ENCODE measurements at regions not wholly inside any gene's neighbourhood (a gene's known extent, or its start where the extent isn't known, plus 50 kb on each side); places are given as distances from the start of the nearest gene placed in this dataset.

GRCh38 chr2:217096474-217097225 lies 236.8 kb upstream of the TNP1 start:
- Mint-ChIP-seq H3K36me3 (no peaks in the 10 kb centered on the region), H3K4me1 (peaks cover 0 to 4% (median 0%) of the 10 kb centered on the region in 3 donors), H3K27ac (no peak overlapping the region), H3K9me3 (peaks cover 0 to 5% (median 0%) of the 10 kb centered on the region in 7 donors), H3K4me3 (no peak overlapping the region), H3K27me3 (peaks cover 0 to 9% (median 0%) of the 10 kb centered on the region in 3 donors)
- DNase-seq (no peak), ATAC-seq (ENCODE audit: low read depth in 2 of 2) (no peak)

- ATAC-seq (ENCODE audit: low read depth in 2 of 2), result no peak
- Mint-ChIP-seq H3K4me3 (no peak overlapping the region), H3K36me3 (no peaks in the 10 kb centered on the region), H3K27me3 (peaks cover 0 to 8% (median 5%) of the 10 kb centered on the region in 3 donors), H3K4me1 (peaks cover 0 to 8% (median 2%) of the 10 kb centered on the region in 3 donors), H3K9me3 (peaks cover 0 to 5% (median 0%) of the 10 kb centered on the region in 7 donors), H3K27ac (no peak overlapping the region)
- no peak for DNase-seq
These were observed 235.8 kb upstream of the TNP1 start for GRCh38 chr2:217095511-217096205.

- H3K4me3 Mint-ChIP-seq, result no peak overlapping the region
- H3K4me1 Mint-ChIP-seq, result peaks cover 6 to 16% (median 11%) of the 10 kb centered on the region in 3 donors
- no peak for ATAC-seq (ENCODE audit: low read depth in 2 of 2)
- no peak overlapping the region for H3K27ac Mint-ChIP-seq
- peaks cover 0 to 8% (median 0%) of the 10 kb centered on the region in 3 donors for H3K27me3 Mint-ChIP-seq
- DNase-seq, result no peak
- H3K9me3 Mint-ChIP-seq, result peaks cover 0 to 5% (median 0%) of the 10 kb centered on the region in 7 donors
- no peaks in the 10 kb centered on the region for H3K36me3 Mint-ChIP-seq
These were observed 233.0 kb upstream of the TNP1 start for GRCh38 chr2:217092710-217093379.

- H3K9me3 Mint-ChIP-seq, result peaks cover 0 to 5% (median 0%) of the 10 kb centered on the region in 7 donors
These were observed 231.7 kb upstream of the TNP1 start for GRCh38 chr2:217091531-217091930.

GRCh38 chr2:217090884-217091283 lies 231.0 kb upstream of the TNP1 start:
- no peaks in the 10 kb centered on the region for H3K36me3 Mint-ChIP-seq
- DNase-seq, result no peak
- H3K9me3 Mint-ChIP-seq, result peaks cover 0 to 5% (median 0%) of the 10 kb centered on the region in 7 donors
- peaks cover 6 to 16% (median 11%) of the 10 kb centered on the region in 3 donors for H3K4me1 Mint-ChIP-seq
- no peak overlapping the region for H3K27ac Mint-ChIP-seq
- H3K27me3 Mint-ChIP-seq, result peaks cover 0 to 8% (median 4%) of the 10 kb centered on the region in 3 donors
- no peak for ATAC-seq (ENCODE audit: low read depth in 2 of 2)
- H3K4me3 Mint-ChIP-seq, result no peak overlapping the region

More at GRCh38 chr2:217091531-217091930, 231.7 kb upstream of the TNP1 start:
- H3K27me3 Mint-ChIP-seq, result peaks cover 0 to 8% (median 0%) of the 10 kb centered on the region in 3 donors
- H3K4me3 Mint-ChIP-seq, result no peak overlapping the region
- peaks cover 6 to 16% (median 11%) of the 10 kb centered on the region in 3 donors for H3K4me1 Mint-ChIP-seq
- no peaks in the 10 kb centered on the region for H3K36me3 Mint-ChIP-seq
- no peak overlapping the region for H3K27ac Mint-ChIP-seq
- ATAC-seq (ENCODE audit: low read depth in 2 of 2) (no peak), DNase-seq (no peak)

- ATAC-seq (ENCODE audit: low read depth in 2 of 2) (peak; percentile 50 to 61), DNase-seq (peak; percentile 19)
- H3K4me1 Mint-ChIP-seq, result peaks cover 6 to 12% (median 11%) of the 10 kb centered on the region in 3 donors
- peaks cover 0 to 12% (median 8%) of the 10 kb centered on the region in 3 donors for H3K27me3 Mint-ChIP-seq
- peak overlapping the region in 2 of 6 donors; percentile 16 to 37 for H3K27ac Mint-ChIP-seq
- H3K36me3 Mint-ChIP-seq, result no peaks in the 10 kb centered on the region
- peak overlapping the region in 5 of 8 donors; percentile 3 to 70 (median 42) for H3K4me3 Mint-ChIP-seq
- peaks cover 0 to 5% (median 0%) of the 10 kb centered on the region in 7 donors for H3K9me3 Mint-ChIP-seq
These were observed 230.2 kb upstream of the TNP1 start for GRCh38 chr2:217090024-217090473.

GRCh38 chr2:217086718-217087117 lies 226.9 kb upstream of the TNP1 start:
- no peak for ATAC-seq (ENCODE audit: low read depth in 2 of 2)
- Mint-ChIP-seq H3K27me3 (peaks cover 0 to 19% (median 13%) of the 10 kb centered on the region in 3 donors), H3K4me3 (no peak overlapping the region), H3K36me3 (no peaks in the 10 kb centered on the region), H3K9me3 (peaks cover 0 to 5% (median 0%) of the 10 kb centered on the region in 7 donors), H3K27ac (peak overlapping the region in 2 of 6 donors; percentile 29 to 64), H3K4me1 (peaks cover 6 to 12% (median 11%) of the 10 kb centered on the region in 3 donors)
- DNase-seq, result no peak

GRCh38 chr2:217086038-217086522 lies 226.2 kb upstream of the TNP1 start:
- H3K9me3 Mint-ChIP-seq, result peaks cover 0 to 1% (median 0%) of the 10 kb centered on the region in 7 donors
- no peak overlapping the region for H3K27ac Mint-ChIP-seq
- ATAC-seq (ENCODE audit: low read depth in 2 of 2), result no peak
- peaks cover 6 to 11% (median 8%) of the 10 kb centered on the region in 3 donors for H3K4me1 Mint-ChIP-seq
- no peaks in the 10 kb centered on the region for H3K36me3 Mint-ChIP-seq
- DNase-seq, result no peak
- H3K4me3 Mint-ChIP-seq, result no peak overlapping the region
- H3K27me3 Mint-ChIP-seq, result peaks cover 0 to 18% (median 14%) of the 10 kb centered on the region in 3 donors

- Mint-ChIP-seq H3K4me3 (no peak overlapping the region), H3K9me3 (no peaks in the 10 kb centered on the region), H3K27me3 (peaks cover 0 to 18% (median 11%) of the 10 kb centered on the region in 3 donors), H3K4me1 (peaks cover 6 to 8% (median 7%) of the 10 kb centered on the region in 3 donors), H3K27ac (peak overlapping the region in 1 of 6 donors; percentile 21), H3K36me3 (no peaks in the 10 kb centered on the region)
- ATAC-seq (ENCODE audit: low read depth in 2 of 2) (no peak), DNase-seq (no peak)
These were observed 225.7 kb upstream of the TNP1 start for GRCh38 chr2:217085543-217085942.

GRCh38 chr2:217081799-217082198 lies 221.9 kb upstream of the TNP1 start:
- H3K36me3 Mint-ChIP-seq, result no peaks in the 10 kb centered on the region
- H3K27ac Mint-ChIP-seq, result no peak overlapping the region
- DNase-seq (no peak), ATAC-seq (ENCODE audit: low read depth in 2 of 2) (no peak)
- H3K4me3 Mint-ChIP-seq, result no peak overlapping the region
- H3K9me3 Mint-ChIP-seq, result no peaks in the 10 kb centered on the region
- peaks cover 0 to 18% (median 11%) of the 10 kb centered on the region in 3 donors for H3K27me3 Mint-ChIP-seq
- no peaks in the 10 kb centered on the region for H3K4me1 Mint-ChIP-seq

GRCh38 chr2:217079165-217079564 lies 219.3 kb upstream of the TNP1 start:
- no peak for DNase-seq
- Mint-ChIP-seq H3K9me3 (no peaks in the 10 kb centered on the region), H3K4me1 (no peaks in the 10 kb centered on the region), H3K36me3 (no peaks in the 10 kb centered on the region), H3K4me3 (no peak overlapping the region), H3K27me3 (peaks cover 0 to 11% (median 6%) of the 10 kb centered on the region in 3 donors), H3K27ac (no peak overlapping the region)
- ATAC-seq (ENCODE audit: low read depth in 2 of 2), result no peak

GRCh38 chr2:217077831-217078407 lies 218.1 kb upstream of the TNP1 start:
- ATAC-seq (ENCODE audit: low read depth in 2 of 2) (no peak), DNase-seq (no peak)
- Mint-ChIP-seq H3K4me3 (no peak overlapping the region), H3K27ac (no peak overlapping the region), H3K36me3 (no peaks in the 10 kb centered on the region), H3K9me3 (no peaks in the 10 kb centered on the region), H3K4me1 (no peaks in the 10 kb centered on the region), H3K27me3 (peaks cover 0 to 6% (median under 1%) of the 10 kb centered on the region in 3 donors)
